Endothelial cell of hepatic sinusoid (primary cell): ENCODE measurements at regions not wholly inside any gene's neighbourhood (a gene's known extent, or its start where the extent isn't known, plus 50 kb on each side); places are given as distances from the start of the nearest gene placed in this dataset.

Experiments
- in situ Hi-C: cut with HindIII; loops from 2 replicates; pipeline ENCODE4 v1.10.0; 2017; ENCODE audit warnings: low sequenced_read_pairs

DNA sequence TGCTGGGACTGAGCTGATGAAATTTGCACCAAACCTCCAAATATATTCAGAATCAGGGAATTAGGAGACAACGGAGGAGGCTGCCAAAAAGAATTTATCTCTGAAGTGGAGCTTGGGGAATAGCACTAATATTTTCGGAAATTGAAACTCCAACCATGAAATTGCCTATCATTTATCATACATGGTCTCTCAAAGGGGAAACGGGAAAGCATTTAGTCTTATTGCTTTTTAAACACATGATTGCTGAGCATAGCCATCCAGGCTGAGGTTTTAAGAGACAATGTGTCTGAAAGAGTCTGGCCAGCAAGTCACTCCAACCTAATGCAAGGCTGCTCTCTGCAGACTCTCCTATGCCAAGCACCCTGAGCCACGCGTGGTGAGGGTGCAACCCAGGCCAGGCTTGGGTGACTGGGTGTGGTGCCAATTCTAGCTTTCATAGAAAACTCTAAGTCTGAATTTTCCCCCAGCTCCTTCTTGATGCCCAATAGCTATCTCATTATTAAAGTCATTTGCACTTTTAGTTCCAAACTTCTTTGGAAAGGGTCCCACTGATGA, 200.2 kb downstream of the RPLP1 start:
- in situ Hi-C loops = no loop called here

DNA sequence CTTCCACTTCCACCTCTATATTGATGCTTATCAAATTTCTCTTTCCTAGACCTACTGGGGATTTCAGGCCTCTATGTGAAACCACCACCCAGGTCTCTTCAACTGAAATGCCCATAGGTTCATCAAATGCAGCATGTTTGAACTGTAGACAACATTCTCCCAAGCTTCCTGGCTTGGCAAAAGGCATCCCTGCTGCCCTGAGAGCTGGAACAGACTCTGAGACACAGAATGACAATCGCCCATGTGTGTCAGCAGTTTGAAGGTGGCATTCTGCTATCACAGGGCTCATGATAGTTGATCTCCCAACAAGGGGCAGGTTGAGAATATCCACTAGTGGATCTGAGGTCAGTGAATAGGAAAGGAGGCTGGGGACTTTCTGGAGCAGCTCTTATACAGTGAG, 200.7 kb downstream of the RPLP1 start:
- in situ Hi-C loops = no loop called here

DNA sequence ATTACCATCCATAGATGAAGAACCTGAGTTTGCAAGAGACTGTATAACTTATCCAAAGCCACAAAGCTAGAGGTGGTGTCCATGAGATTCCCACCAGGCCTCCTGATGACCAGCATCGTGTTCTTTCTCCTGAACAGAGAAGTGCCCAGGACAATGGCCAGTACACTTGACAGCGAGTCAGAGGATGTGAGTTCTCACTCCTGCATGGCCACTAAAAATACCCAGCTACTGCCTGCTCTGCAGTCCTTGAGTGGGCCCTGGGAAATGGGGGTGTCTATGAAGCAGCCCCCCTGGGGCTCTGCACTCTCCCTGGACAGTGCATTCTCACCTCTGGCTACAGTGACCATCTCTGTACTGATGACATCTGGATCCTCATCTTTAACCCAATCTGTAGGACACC, 201.2 kb downstream of the RPLP1 start:
- in situ Hi-C loops = no loop called here

DNA sequence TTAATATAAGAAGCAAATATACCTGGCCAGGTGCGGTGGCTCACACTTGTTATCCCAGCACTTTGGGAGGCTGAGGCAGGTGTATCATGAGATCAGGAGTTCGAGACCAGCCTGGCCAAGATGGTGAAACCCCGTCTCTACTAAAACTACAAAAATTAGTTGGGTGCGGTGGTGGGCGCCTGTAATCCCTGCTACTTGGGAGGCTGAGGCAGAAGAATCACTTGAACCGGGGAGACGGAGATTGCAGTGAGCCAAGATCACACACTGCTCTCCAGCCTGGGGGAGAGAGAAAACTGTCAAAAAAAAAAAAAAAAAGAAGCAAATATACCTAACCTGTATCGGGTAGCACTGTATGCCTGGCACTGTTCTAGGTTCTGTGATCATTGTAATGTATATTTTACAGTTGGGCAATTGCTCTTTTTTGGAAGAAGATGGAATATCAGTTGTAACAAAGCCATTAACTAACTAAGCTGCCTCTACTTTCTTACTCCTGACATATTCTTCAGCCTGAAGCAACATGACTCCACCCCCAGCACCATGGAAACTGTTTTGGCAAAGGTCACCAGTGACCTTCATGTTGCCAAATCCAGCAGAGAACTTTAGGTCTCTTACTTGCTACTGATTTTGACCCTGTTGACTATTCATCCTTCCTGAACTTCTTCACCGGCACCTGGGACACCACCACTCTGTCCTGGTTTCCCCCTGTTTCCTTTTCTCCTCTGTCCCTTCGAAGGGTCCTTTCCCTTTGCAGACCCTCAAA, 203.8 kb downstream of the RPLP1 start:
- in situ Hi-C loops = no loop called here

DNA sequence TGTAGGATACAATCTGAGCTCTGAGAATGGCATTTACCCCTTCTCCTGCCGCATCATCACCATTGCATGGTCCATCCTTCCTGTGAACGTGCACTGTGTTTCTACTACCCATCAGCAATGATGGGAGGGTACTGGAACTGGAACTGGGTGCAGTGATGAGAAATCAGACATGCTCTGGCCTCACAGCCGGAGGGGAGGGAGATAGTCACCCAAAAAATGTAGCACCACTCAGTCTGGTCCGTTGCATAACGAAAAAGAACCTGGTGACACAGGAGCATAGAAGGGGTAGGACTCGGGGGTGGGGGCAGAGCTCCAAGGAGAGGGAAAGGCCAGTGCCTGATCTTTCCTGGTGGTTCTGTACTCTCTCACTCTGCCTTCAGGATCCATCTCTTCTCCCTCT, 205.0 kb downstream of the RPLP1 start:
- in situ Hi-C loops = no loop called here

DNA sequence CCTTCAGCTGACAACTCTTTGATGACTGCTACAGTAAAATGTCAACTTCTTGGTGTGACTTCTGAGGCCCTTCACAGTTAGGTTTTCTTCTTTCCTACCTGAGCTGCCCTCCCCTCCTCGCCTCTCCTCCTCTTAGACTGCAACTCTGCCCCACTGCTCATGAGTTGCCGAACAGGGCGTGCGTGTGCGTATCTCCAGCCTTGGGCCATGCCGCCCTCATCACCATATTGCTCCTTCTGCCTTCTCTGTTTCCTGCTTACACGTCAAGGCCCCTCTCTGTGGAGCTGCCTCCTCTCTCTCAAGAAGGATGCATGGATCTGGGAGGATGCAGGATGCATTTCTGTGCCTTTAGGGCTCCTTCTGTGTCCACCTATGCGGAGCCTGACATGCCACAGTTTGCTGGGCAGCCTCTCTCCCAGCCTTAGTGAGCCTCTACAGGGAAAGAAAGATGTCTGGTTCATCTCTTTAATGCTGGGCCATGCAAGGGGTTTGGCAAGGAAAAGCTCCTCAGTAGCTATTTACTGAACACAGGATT, 205.9 kb downstream of the RPLP1 start:
- in situ Hi-C loops = no loop called here

DNA sequence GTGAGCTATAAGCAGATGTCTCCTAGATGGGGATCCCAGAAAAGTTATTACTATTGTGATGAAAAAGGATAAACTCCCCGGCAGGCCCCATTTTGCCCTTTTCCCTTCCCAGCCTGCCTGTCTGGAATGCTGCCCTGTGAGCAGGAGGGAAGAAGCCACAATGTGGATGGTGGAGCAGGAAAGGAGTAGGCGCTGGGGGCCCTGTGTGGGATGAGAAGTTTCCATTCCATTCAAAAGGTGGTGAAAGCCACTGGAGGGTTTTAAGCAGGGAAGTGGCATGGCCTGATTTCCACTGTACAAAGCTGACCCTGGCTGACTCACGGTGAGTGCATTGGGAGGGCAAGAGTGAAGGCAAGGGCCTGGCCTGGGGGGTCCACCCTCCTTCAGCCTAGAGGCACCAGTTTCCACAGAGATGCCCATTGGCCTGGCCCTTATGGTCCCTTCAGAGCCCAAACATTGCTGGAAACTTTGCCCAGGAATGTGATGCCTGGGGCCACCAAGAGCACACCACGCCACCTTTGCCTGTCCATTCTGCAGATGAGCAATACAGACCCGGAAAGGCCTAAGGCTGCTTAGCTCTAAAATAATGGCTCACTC, 206.9 kb downstream of the RPLP1 start:
- in situ Hi-C loops = no loop called here

DNA sequence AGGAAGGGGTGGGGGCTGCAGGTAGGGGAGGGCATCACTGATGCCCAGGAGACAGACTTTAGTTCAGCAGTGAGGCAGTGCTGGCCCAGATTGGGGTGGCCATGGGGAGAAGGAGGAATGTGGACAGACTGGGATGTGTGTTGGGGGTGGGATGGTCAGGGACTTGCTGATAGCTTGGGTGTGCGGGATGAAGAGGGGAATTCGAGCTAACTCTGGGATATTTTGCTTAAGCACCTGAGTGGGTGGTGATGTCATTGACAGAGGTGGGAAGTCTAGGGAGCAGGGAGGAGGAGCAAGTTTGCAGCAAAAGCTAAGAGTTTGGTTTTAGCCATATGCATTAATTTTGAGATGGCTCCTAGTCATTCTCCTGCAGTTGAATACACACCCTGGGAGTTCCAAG, 207.5 kb downstream of the RPLP1 start:
- in situ Hi-C loops = no loop called here

DNA sequence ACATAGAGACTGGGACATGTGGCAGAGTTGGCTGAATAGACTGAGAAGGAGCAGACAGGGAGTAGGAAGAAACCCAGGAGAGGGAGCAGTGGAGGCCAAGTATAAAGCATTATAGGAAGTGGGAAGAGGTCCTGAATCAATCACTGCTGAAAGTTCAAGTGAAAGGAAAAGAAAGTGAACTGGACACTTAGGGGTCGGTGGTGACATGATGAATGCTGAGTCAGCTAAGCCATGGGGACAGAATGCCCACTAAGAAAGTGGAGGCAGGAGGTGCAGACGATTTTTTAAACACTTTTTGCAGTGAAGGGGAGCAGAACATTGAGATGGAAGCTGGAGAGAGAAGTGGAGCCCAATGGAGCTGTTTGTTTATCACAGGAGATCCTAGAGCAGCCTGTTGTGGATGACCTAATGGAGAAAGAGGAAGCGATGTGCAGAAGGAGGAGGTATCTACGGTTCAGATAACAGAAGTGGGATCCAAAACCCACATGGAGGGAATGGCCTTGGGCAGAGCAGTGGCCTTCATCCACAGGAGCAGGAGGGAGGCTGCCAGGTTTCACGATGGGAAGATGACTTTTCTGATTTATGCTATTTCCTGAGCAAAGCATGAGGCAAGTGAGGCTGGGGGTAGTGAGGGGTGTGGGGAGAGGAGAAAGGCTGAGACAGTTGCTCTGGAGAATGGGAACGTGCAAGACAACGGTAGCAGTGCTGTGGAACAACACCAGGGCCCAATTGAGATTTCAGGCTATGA, 208.2 kb downstream of the RPLP1 start:
- in situ Hi-C loops = no loop called here

DNA sequence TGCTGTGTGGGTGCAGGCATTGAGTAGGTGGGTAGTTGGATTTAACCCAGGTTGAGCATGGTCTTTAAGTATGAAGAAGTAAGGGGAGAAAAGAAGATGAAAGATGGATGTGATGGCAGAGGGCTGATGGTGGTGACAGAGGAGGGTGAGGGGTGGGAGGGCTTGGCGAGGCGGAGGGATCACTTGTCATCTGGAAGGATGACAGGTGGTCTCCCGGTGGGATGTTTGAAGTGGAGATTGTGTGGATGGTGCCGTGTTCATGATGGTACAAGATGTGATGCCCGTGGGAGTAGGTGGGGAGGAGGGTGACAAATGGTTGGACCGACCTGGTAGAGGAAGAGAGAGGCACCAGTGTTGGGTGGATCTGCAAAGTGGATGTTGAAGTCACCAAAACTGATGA, 208.8 kb downstream of the RPLP1 start:
- in situ Hi-C loops = no loop called here

DNA sequence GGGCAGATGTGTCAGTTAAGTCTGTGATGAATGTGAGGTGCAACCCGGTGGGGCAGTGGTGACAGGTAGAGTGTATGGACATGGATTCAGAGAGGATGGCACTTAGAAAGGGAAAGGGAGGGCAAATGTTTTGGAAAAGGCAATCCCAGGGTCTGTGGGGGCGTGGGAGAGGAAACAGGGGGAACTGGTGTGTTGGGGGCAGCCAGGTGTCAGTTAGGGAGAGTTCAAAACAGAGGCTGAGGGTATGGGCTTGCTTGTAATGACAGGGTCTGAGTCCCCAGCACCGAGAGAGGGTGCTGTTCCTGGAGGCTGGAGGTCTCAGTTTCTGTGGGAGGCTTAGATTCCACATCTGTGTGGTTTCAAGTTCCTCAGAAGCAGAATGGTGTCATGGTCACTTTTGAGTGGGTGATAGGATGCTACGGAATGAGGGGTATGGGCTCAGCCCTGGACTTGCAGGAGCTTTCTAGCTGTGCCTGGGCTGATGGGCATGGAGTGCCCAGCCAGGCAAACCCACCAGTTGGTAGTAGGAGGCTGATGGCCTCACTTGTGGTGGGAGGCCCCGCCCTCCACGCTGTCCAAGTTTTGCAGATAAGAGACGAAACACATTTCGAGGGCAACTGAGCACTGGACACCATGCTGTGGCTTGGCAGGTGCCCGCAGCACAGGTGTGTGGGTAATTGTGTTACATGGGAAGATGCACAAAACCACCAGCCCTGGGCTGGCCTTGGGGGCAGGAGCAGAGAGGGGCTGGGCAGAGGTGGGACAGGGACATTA, 209.4 kb downstream of the RPLP1 start:
- in situ Hi-C loops = no loop called here

DNA sequence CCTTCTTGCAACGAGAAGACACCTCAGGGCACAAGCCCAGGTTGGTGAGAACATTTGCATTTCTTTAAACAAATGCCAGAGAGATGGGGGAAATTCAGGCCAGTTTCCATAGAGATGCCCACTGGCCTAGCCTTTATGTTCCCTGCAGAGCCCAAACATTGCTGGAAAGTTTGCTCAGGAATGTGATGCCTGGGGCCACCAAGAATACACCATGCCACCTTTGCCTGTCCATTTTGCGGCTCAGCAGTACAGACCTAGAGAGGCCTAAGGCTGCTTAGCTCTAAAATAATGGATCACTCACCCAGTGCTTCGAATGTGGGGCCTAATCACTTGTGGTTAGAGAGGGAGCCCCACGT, 210.0 kb downstream of the RPLP1 start:
- in situ Hi-C loops = no loop called here

DNA sequence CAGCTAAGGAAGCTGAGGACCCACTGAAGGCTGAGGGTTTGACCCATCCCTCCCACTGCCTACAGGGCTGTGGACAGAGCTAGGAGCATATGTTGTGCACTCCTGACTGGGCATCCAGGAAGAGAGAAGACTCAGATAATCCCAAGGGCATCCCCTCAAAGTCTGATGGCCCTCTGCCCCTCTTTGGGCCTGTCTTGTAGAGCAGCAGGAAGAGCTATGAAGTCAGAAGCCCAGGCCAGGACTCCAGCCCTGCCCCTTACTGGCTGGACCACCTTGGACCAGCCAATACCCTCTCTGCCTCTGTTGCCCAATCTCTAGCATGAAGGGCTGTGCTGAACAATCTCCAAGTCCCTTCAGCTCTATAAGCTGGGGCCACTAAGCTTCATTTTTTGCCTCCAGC, 210.8 kb downstream of the RPLP1 start:
- in situ Hi-C loops = no loop called here

DNA sequence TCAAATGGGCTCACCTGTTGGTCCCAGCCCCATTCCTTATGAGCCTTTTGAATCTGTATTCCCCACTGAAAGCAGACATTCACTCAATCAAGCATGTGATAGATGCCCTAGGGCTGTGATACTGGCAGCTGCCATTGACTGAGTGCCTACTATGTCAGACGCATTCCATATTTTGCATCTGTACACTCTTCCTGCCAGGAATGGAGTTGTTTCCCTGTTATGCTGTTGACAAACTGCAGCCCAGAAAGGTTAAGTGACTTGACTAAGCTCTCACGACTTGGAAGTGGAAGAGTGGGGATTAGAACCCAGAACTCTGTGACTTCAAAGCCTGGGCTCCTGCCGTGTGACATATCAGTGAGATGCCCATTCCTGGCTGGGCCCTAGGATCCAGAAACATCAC, 211.4 kb downstream of the RPLP1 start:
- in situ Hi-C loops = no loop called here

DNA sequence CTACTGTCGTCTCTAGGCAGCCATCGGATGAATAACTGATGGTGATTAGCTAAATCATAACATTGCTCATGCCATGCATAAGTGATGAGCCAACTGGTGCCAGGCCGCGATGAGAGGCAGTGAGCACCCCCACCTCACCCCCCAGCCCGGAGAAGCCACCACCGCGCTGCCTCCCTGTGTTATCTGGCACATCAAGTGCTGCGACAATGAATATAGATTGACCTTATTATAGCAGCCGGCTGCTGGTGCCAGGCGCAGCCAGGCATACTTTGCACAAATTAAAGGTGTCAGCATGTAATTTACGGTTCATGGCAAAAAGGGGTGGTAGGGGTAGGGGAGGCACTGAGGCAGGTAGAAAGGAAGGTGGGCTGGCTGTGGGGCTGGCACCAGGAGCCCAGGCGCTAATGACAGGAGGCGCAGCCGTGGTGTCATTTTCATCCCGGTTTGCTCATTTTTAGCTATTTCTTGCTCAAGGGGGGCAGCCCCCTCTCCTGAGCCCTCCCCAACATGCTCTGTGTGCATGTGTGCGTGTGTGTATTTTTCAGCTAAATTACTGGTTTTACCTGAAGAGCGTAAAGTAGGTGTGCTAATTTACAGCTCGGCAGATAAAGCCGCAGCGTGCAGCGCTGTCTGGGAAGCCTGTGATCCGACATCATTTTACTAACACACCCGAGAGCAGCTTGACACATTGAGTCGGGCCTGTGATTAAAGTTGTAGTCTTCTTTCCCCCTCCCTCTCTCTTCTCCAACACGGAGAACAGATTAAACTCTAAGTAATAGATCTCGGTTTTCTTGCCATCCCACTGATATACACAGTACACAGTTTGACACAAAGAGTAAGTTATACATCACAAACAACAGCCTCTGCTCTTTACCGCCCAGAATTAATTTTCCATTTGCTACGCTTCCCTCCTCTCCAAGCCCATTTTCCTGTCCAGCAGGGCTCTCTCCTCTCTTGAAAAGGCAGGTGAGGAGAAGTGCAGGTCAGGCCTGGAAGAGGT, 212.3 kb downstream of the RPLP1 start:
- in situ Hi-C loops = no loop called here

DNA sequence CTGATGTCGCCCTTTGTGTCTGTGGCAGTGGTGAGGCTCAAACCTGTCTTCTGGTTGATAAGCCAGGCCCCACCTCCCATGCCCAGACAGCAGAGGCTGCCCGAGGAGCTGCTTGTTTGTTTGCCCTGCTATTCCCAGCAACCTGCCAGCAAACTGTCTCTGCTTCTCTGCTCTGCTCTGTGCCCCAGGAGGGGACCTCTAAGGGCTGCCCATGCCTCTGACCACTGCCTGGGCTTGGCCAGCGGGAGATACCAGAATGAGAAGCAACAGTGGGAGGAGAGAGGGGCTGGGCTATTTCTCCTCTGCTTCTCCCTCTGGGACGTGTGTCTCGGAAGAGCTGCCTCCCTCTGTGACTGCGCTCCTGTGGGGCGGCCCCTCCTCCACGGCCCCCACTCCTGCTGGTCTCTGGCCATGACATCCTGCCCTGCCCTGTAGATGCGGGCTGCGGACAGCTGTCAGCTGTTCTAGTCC, 213.1 kb downstream of the RPLP1 start:
- in situ Hi-C loops = no loop called here

DNA sequence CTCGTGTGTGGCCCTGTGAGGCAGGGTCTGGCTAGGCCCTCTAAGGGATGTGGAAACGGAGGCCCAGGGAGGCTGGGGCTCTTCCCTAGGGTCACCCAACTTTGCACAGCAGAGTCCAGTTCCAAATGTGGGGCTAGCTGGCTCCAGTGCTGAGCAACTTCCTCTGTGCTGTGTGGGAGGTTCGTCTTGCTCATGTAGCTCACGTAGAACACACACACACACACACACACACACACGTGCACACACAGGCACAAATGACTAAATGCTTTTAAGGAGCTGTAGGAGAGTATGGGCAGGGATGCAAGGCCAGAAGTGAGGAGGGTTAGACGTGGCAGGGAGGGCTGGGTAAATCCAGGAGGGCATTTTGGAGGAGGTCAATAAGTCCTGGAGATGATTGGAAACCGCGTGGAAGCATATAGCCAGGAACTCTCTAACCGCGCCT, 213.8 kb downstream of the RPLP1 start:
- in situ Hi-C loops = no loop called here

DNA sequence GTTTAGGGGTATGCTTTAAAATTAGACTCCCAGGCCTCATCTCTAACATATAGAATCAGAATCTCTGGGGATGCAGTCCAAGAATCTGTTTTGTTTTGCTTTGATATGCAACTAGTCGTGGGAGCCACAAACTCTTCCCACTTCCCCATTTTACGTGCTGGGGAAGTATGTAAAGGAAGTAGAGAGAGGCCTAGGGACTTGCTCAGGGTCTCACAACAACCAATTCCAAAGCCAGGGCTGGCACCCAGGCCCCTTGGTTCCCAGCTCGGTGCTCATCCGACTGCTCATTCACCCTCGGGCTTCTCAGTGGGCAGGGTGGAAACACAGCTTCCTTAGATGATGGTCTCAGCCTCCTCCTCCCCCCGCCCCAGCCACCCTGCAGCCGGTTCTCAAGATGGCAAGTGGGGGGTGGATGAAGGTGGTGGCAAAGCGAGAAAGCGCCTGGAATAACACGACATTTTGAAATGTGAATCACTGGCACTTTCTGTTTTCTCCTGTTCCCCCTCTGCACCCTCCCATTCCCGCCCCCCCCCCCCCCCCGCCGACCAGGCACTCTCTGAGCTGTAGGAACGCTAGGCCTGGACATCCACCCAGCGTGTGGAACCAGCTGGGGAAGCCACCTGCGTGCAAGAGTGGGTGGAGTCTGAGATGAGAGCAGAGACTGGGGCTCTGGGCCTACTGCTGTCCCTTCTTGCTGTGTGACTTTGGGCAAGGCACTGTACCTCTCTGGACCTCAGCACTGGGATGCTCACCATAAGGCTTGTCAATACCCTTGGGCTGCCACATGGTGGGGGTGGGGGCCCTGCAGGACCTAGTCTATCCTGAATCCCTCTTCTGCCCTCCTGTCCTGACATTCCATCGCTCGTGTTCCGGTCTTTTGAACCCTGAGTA, 214.5 kb downstream of the RPLP1 start:
- in situ Hi-C loops = no loop called here
